K562 (cell line): ENCODE measurements at regions not wholly inside any gene's neighbourhood (a gene's known extent, or its start where the extent isn't known, plus 50 kb on each side); places are given as distances from the start of the nearest gene placed in this dataset.
A peak's percentile ranks its signal among the peaks of the same experiment; 100 is the strongest.

ENCODE experiments used
- ARID4B ChIP-seq: sonication (generic); formaldehyde crosslinking; IDR thresholded peaks from 2 replicates; pipeline ENCODE4 v1.8.0; 2022; ENCODE audit warnings: mild to moderate bottlenecking, missing genetic modification reagents
- BCOR ChIP-seq: fragments of 450-650 bp; IDR thresholded peaks from 2 replicates; pipeline ENCODE4 v1.6.1; 2016
- DMBX1 ChIP-seq: fragments of 250-450 bp; sonication (Bioruptor Pico); IDR thresholded peaks from 2 replicates; pipeline ENCODE4 v1.8.0; 2022; ENCODE audit warnings: inconsistent platforms, mild to moderate bottlenecking, moderate library complexity, borderline replicate concordance
- ELF4 ChIP-seq: fragments of 450-650 bp; formaldehyde crosslinking; IDR thresholded peaks from 2 replicates; pipeline ENCODE4 v1.4.0; 2022; ENCODE audit warnings: missing genetic modification characterization
- ELK3 ChIP-seq: fragments of 450-650 bp; formaldehyde crosslinking; IDR thresholded peaks from 2 replicates; pipeline ENCODE4 v1.4.0; 2020; ENCODE audit warnings: mild to moderate bottlenecking
- EP400 ChIP-seq: fragments of 450-650 bp; IDR thresholded peaks from 2 replicates; pipeline ENCODE4 v1.6.1; 2017; ENCODE audit warnings: antibody characterized with exemption, mild to moderate bottlenecking, moderate library complexity
- ETV6 ChIP-seq, 3 experiments: fragments of 150-350 bp in 1 of 3; sonication (generic) in 1 of 3; formaldehyde crosslinking in 1 of 3; IDR thresholded peaks; 2 replicates each; pipeline versions ENCODE4 v1.6.1 to v1.8.0; 2014 to 2022; ENCODE audit warnings: borderline replicate concordance in 2 of 3, low read depth in 2 of 3, antibody characterized with exemption in 1 of 3, low read length in 1 of 3, mild to moderate bottlenecking in 1 of 3, missing genetic modification reagents in 1 of 3
- FOXK2 ChIP-seq, 2 experiments: fragments of 450-650 bp; IDR thresholded peaks in 1 of 2; conservative IDR thresholded peaks in 1 of 2; 2 replicates each; pipeline ENCODE4 v1.6.1; 2016; ENCODE audit warnings: low read depth in 2 of 2, mild to moderate bottlenecking in 1 of 2
- HIVEP1 ChIP-seq: fragments of 250-450 bp; sonication (Bioruptor Pico); IDR thresholded peaks from 2 replicates; pipeline ENCODE4 v1.4.0; 2020; ENCODE audit warnings: mild to moderate bottlenecking
- KHSRP ChIP-seq: fragments of 450-650 bp; IDR thresholded peaks from 2 replicates; pipeline ENCODE4 v1.6.1; 2017
- MECOM ChIP-seq: fragments of 250-450 bp; sonication (Bioruptor Pico); IDR thresholded peaks from 2 replicates; pipeline ENCODE4 v1.8.0; 2022; ENCODE audit warnings: inconsistent platforms
- RB1 ChIP-seq: fragments of 450-650 bp; IDR thresholded peaks from 2 replicates; pipeline ENCODE4 v1.6.1; 2017; ENCODE audit warnings: low read depth, mild to moderate bottlenecking
- SAFB ChIP-seq: fragments of 200-400 bp; formaldehyde crosslinking; IDR thresholded peaks from 2 replicates; pipeline ENCODE4 v1.6.1; 2017; ENCODE audit warnings: low read depth, low read length, borderline replicate concordance
- SAFB2 ChIP-seq: fragments of 200-400 bp; formaldehyde crosslinking; IDR thresholded peaks from 2 replicates; pipeline ENCODE4 v1.6.1; 2018; ENCODE audit warnings: borderline replicate concordance, low read length, low read depth, moderate library complexity; ENCODE audit not compliant: severe bottlenecking
- U2AF1 ChIP-seq: fragments of 200-400 bp; formaldehyde crosslinking; optimal IDR thresholded peaks from 2 replicates; pipeline ENCODE3; 2017; ENCODE audit warnings: mild to moderate bottlenecking, low read depth, low read length, moderate library complexity
- ZFX ChIP-seq: sonication (generic); formaldehyde crosslinking; IDR thresholded peaks from 2 replicates; pipeline ENCODE4 v1.8.0; 2022; ENCODE audit warnings: mild to moderate bottlenecking, missing genetic modification reagents, moderate library complexity
- ZNF146 ChIP-seq: IDR thresholded peaks from one replicate; pipeline ENCODE4 v1.6.1; 2018; ENCODE audit warnings: missing compliant biosample characterization; ENCODE audit not compliant: unreplicated experiment
- ZNF174 ChIP-seq: fragments of 250-450 bp; sonication (Bioruptor Pico); IDR thresholded peaks from 2 replicates; pipeline ENCODE4 v1.4.0; 2020; ENCODE audit warnings: mild to moderate bottlenecking
- ZNF584 ChIP-seq: fragments of 200-800 bp; sonication (Bioruptor generic); IDR thresholded peaks from 2 replicates; pipeline ENCODE4 v1.6.1; 2016; ENCODE audit warnings: low read depth, mild to moderate bottlenecking, missing genetic modification characterization, missing compliant biosample characterization
- ZNF780A ChIP-seq: fragments of 250-450 bp; sonication (Bioruptor Pico); IDR thresholded peaks from 2 replicates; pipeline ENCODE4 v1.5.0; 2021; ENCODE audit warnings: mild to moderate bottlenecking
- TF ChIP-seq, protein P1 (sequence below): fragments of 250-450 bp; sonication (Bioruptor Pico); IDR thresholded peaks from 2 replicates; pipeline ENCODE4 v1.9.0; 2021; ENCODE audit warnings: mild to moderate bottlenecking

GRCh38 chr1:181173761-181174447 is 85.4 kb downstream of the IER5 start (continued):
- TF ChIP-seq ZNF174 (CRISPR knock-in tag) (no peak), ZFX (no peak), BCOR (no peak), ETV6 (IDR thresholded peaks at IDR 0.05; ENCODE audit: borderline replicate concordance in 1 of 2, low read depth in 2 of 2, low read length in 1 of 2) (no peak), ETV6 (CRISPR knock-in tag; IDR thresholded peaks at IDR 0.05; ENCODE audit: borderline replicate concordance) (no peak), KHSRP (no peak), ELF4 (CRISPR knock-in tag) (peak; percentile 96), EP400 (no peak), U2AF1 (no peak), ARID4B (CRISPR knock-in tag) (no peak), SAFB2 (no peak), HIVEP1 (peak; percentile 97), RB1 (no peak), DMBX1 (CRISPR knock-in tag) (peak; percentile 100), ZNF584 (CRISPR knock-in tag) (peak; percentile 100), ELK3 (peak; percentile 88; the same call in 1 of the 2 replicates), MECOM (CRISPR knock-in tag) (peak; percentile 73; the same call in 1 of the 2 replicates), FOXK2 (conservative IDR thresholded peaks at IDR 0.05 in 1 of 2, IDR thresholded peaks at IDR 0.05 in 1 of 2; ENCODE audit: low read depth in 2 of 2) (no peak), ZNF146 (CRISPR knock-in tag) (no peak), ZNF780A (CRISPR knock-in tag) (peak; percentile 71; the same call in 1 of the 2 replicates), SAFB (no peak)
- TF ChIP-seq, protein P1, sequence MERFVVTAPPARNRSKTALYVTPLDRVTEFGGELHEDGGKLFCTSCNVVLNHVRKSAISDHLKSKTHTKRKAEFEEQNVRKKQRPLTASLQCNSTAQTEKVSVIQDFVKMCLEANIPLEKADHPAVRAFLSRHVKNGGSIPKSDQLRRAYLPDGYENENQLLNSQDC, result no peak
